Endothelial cell of umbilical vein (primary cell): ENCODE measurements at regions not wholly inside any gene's neighbourhood (a gene's known extent, or its start where the extent isn't known, plus 50 kb on each side); places are given as distances from the start of the nearest gene placed in this dataset.

Source experiments
- CTCF ChIP-seq, 2 donors: IDR thresholded peaks; 1 replicate in 1 of 2; 2 replicates in 1 of 2; pipeline ENCODE4 v1.5.1; 2011; ENCODE audit warnings: low read length in 2 of 2, mild to moderate bottlenecking in 2 of 2, moderate library complexity in 2 of 2, control low read depth in 1 of 2, inconsistent platforms in 1 of 2, low read depth in 1 of 2; ENCODE audit not compliant: insufficient read depth in 1 of 2; ENCODE audit errors: extremely low read depth in 1 of 2
- EZH2 ChIP-seq: IDR thresholded peaks from 2 replicates; pipeline ENCODE4 v1.6.1; 2012; ENCODE audit warnings: borderline replicate concordance, low read depth, mild to moderate bottlenecking, moderate library complexity, low read length, inconsistent platforms; ENCODE audit not compliant: severe bottlenecking
- JUN ChIP-seq: IDR thresholded peaks from 2 replicates; pipeline ENCODE4 v1.6.1; 2011; ENCODE audit warnings: borderline replicate concordance, low read depth; ENCODE audit not compliant: insufficient read length, insufficient read depth
- MAX ChIP-seq: IDR thresholded peaks from 2 replicates; pipeline ENCODE4 v1.6.1; 2011; ENCODE audit not compliant: insufficient read depth, insufficient read length
- MYC ChIP-seq: IDR thresholded peaks from one replicate; pipeline ENCODE4 v1.6.1; 2011; ENCODE audit warnings: mild to moderate bottlenecking, low read depth, low read length
- POLR2A ChIP-seq: IDR thresholded peaks from 2 replicates; pipeline ENCODE4 v1.6.1; 2012; ENCODE audit warnings: low read depth, mild to moderate bottlenecking, control low read depth, low read length
- POLR2AphosphoS5 ChIP-seq: IDR thresholded peaks from 2 replicates; pipeline ENCODE4 v1.6.1; 2012; ENCODE audit warnings: low read depth, mild to moderate bottlenecking, control low read depth, low read length, moderate library complexity; ENCODE audit not compliant: insufficient read depth

DNA sequence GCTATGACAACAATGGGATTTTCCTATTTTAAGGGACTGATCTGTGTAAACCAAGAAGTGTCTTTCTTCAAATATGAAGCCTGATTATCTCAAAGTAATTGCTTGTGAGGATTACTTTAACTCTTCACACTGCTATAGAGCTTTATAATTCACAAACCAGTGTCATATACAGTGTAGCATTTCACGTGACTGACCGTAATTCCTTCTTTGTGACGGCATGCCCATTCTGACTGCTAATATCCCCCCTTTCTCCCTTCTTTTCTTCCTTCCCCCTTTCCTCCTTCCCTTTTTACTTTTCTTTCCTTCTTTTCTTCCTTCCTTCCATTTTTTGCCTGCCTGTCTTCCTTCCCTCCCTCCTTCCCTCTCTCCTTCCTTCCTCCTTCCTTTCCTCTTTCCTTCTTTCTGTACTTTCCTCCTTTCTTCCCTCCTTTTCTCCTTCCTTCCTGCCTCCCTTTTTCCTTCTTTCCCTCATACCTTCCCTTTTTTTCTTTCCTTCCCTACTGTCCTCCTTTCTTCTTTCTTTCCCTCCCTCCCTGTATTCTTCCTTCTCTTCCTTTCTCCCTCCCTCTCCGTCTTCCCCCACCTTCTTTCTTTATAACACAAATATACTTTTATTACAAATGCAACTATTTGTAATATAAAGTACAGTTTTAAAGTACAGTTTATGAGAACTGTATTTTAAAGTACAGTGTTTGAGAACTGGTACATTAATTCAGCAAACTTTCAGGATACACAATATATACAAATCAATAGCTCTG is 75.0 kb upstream of the EXOC2 start:
- TF ChIP-seq POLR2AphosphoS5: no peak
- no peak for TF ChIP-seq CTCF (IDR thresholded peaks at IDR 0.05; ENCODE audit: extremely low read depth in 1 of 2, insufficient read depth in 1 of 2, low read depth in 1 of 2, low read length in 2 of 2)
- no peak for TF ChIP-seq MYC
- TF ChIP-seq POLR2A: no peak
- TF ChIP-seq EZH2: no peak
- TF ChIP-seq MAX: no peak
- TF ChIP-seq JUN: no peak
